GM10266 (cell line): ENCODE measurements at regions not wholly inside any gene's neighbourhood (a gene's known extent, or its start where the extent isn't known, plus 50 kb on each side); places are given as distances from the start of the nearest gene placed in this dataset.

Source experiments
- DNase-seq: peaks from one replicate; pipeline ENCODE4 v3.0.0; 2012; ENCODE audit errors: extremely low spot score
- CTCF ChIP-seq: IDR thresholded peaks from 2 replicates; pipeline ENCODE4 v1.5.1; 2012; ENCODE audit warnings: mild to moderate bottlenecking, low read depth; ENCODE audit not compliant: control insufficient read depth, insufficient read depth; ENCODE audit errors: missing control alignments

GRCh38 chr7:42832667-42833066 is 79.2 kb downstream of the C7orf25 start:
- DNase-seq: no peak
- no peak for TF ChIP-seq CTCF

GRCh38 chr7:42831718-42832522 is 80.0 kb downstream of the C7orf25 start:
- no peak for DNase-seq
- peak; percentile 34 for TF ChIP-seq CTCF

GRCh38 chr7:42831006-42831717 is 80.7 kb downstream of the C7orf25 start:
- no peak for DNase-seq
- TF ChIP-seq CTCF: no peak

- TF ChIP-seq CTCF: no peak
- DNase-seq: no peak
Observed at GRCh38 chr7:42812779-42813178, 99.1 kb downstream of the C7orf25 start.

GRCh38 chr7:42805601-42806000 is 106.3 kb downstream of the C7orf25 start:
- TF ChIP-seq CTCF: no peak
- DNase-seq: no peak

- no peak for TF ChIP-seq CTCF
- DNase-seq: no peak
Observed at GRCh38 chr7:42794673-42795072, 117.2 kb downstream of the C7orf25 start.

- no peak for TF ChIP-seq CTCF
- no peak for DNase-seq
Observed at GRCh38 chr7:42792841-42793240, 119.0 kb downstream of the C7orf25 start.
